MV-4-11 (cell line): ENCODE measurements at regions not wholly inside any gene's neighbourhood (a gene's known extent, or its start where the extent isn't known, plus 50 kb on each side); places are given as distances from the start of the nearest gene placed in this dataset.

Experiments
- DNase-seq: peaks from one replicate; lab custom pipeline; 2025; lab: John Stamatoyannopoulos, UW

DNA sequence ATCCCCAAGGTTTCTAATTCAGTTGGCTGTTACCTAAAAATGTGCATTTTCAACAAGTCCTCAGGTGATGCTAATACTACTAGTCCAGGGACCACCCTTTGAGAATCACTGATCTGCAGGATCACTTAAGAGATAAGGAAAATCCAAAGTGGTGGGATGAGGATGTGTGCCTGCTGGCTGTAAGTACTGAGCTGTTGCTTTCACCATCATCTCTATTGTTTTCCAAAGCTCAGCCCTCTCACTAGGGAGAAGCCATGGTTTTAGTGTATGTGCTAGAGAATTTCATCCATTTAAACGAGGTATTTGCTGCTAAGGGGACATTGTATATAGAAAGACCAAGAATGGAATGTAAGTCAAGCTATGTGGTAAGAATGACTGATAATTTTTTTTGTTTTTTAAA, 202.3 kb downstream of the KIF21A start:
- no peak for DNase-seq

DNA sequence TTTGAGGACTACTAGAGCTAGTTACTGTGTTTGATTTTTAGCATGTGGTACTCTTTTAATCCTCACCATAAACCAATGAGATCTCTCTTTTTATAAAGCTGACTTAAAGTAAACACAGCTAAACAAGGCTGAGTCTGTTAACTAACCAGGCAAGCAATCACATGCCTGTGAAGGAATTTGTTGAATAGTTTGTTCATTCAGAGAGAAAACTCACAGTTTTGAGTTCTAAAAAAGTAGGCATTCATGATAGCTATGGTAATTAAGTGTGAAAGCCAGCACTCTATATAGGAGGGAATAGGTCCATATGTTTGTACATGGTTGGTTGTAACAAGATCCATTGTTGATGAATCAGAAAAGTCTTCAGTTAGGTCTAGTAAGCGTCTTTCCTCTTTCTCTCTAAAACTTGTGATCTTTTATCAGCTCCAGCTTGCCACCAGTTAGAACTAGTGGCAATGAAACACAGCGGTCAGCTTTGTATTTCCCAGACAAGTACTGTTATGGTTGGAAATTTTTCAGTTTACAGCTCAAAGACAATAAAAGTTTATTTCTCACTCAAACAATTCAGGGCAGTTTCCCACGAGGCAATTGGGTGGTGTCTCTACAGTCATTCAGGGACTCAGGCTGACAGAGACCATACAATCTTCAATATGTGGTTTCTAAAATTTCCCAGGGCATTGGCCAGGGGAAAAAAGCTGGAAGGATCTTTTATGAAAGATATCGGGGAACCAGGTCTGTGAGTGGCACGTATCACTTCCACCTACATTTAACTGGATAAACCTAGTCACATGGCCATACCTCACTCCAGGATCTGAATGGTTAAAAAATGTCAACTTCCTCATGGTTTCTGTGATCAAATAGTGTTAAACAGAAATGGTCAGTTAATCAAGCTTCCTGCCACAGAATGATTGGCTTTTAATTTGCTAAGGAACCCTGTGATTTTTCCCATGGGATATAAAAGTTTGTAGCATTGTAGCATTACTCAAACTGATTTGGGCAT, 203.1 kb downstream of the KIF21A start:
- DNase-seq = no peak

DNA sequence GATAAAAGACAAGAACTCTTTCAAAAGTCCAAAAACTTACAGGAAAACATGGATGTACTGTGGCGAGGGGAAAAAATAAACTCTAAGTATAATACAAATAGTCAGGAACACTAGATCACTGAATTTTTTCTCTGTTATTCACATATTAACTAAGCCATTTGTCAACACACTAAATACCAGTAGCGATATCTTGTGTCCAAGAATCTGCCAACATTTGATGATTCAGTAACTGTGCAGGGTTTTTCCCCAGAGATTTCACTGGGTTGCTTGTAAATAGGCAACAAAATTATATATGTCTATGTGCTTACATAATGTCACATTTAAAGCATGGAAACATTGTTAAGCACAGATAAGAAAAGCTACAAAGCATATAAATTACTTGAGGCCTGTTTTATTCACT, 205.9 kb downstream of the KIF21A start:
- no peak for DNase-seq

DNA sequence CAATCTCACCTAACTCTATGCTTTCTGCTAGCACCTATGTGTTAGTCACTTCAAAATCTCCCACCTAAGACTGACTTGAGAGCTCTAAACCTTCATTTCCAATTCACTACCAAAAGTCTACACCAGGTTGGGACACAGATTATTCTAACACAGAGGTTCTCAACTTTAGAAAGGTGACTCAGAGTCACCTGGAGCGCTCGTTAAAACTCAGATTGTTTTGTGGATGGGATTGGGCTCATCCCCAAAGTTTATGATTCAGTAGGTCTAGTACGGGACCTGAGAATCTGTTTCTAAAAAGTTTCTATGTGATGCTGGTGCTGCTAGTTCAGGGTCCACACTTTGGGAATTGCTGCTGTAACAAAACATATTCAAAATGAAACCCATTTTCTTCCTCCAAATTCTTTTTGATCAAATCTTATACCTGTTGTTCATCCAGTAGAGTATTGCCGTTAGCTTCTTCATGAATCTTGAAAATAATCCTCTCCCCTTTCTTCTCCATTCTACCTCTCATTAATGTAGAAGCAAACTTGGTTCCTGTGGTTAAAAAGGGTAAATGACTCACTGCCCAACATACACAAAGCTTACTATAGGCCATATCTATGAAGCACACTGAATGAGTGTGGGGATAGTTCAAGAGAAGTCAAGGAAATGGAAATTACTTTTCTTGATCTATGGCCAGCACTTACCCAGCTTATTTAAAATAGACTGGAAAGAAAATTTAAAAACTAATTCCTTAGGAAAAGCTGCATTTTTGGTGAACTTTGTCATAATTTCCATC, 206.7 kb downstream of the KIF21A start:
- DNase-seq = no peak

DNA sequence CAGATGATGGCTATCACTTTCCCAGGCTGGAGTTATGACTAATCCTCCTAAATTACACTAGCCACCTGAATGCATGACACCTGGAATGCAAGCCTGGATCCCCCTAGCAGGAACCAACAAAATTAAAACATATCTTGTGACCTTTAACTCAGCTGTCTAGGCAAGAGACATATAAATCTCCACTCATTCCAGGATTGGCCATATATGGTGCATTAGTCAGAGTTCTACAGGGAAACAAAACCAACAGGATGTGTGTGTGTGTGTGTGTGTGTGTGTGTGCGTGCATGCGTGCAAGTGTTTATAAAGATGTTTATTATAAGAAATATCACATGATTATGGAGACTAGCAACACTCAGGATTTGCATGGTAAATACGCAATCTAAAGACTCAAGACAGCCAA, 212.8 kb downstream of the KIF21A start:
- no peak for DNase-seq

DNA sequence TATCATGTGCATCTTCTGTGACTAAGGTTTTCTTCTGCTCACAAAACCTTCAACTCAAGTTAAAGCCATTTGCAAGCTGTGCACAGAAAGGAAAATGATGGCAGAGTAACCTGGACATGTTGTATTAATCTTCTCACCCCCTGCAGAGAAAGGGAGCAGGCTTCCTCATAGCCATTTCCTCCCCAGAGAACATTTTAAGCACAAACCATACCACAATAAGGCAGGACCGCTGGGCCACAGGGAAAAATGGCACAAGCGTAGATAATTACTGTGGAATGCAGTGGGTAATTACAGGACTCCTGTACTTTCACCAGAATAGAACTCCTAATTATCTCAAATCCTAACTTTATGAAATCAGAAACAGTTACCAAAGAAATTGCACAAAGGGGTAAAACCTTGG, 215.7 kb downstream of the KIF21A start:
- no peak for DNase-seq

DNA sequence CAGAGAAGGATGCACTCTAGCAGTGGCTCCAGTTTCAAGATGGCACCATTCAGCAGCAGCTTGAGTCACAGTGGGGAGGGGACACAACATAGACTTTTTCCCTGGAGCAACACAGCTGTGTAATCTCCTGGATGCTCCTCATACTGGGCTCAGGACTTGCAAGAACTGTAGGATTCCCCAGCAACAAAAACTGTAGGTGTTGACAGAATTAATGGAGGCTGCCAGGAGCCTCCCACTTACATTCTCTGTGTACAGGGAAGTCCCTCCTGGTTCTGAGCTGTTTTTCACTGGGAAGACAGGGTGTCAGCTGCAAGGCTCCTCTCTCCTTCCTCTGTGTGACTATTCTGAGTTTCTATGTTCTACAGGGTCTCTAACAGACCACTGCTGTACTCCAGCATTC, 217.9 kb downstream of the KIF21A start:
- no peak for DNase-seq

DNA sequence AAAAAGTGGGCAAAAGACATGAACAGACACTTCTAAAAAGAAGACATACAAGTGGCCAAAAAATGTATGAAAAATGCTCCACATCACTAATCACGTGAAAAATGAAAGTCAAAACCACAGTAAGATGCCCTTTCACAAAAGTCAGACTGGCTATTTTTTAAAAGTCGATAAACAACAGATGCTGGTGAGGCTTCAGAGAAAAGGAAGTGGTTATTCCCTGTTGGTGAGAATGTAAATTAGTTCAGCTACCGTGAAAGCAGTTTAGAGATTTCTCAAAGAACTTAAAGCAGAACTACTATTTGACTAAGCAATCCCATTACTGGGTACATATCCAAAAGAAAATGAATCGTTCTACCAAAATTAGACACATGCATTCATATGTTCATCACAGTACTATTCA, 237.0 kb downstream of the KIF21A start:
- DNase-seq = peak; percentile 71

DNA sequence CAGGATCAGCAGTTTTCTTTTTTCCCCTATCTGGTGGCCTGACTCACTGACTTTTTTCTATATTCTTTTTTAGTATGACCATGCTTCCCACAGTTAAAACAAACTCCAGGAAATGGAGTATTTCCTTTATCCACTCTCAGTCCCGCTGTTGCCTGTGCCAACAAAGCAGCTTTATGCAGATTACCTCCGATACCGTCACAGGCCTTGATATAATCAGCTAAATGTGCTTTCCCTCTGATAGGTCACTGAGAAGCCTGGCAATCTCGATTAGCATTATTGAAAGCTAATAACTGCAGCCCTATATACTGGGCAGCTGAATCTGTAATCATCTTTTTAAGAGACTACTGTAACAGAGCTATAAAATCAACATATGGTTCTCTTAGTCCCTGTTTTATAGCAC, 243.6 kb downstream of the KIF21A start:
- no peak for DNase-seq

DNA sequence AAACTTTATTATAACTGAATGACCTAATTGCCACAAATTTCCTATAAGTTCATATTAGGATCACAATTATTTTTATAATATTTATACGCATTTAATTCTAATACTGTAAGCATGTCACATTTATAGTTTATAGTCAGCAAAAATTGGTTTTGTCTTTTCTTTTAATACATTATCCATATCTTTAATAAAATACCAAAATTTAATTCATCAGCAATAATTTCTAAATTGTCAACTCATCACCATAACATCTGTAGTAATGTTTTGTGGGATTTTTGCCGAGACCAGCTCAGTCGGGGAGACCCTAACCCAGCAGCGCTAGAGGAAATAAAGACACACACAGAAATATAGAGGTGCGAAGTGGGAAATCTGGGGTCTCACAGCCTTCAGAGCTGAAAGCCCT, 254.2 kb downstream of the KIF21A start:
- no peak for DNase-seq

DNA sequence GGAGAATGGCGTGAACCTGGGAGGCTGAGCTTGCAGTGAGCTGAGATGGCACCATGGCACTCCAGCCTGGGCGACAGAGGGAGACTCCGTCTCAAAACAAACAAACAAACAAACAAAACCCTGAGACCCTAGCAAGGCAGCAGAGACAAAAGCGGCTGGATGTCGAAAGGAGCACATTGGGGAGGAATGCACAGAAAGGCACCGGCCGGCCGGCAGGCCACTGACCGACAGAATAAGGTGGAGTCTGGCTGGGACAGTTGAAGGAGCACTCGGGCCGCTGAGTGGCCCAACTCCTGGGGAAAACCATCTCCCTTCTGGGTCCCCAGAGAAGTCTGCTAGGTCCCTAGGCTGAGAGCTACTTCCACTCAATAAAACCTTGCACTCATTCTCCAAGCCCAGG, 256.2 kb downstream of the KIF21A start:
- DNase-seq = no peak

DNA sequence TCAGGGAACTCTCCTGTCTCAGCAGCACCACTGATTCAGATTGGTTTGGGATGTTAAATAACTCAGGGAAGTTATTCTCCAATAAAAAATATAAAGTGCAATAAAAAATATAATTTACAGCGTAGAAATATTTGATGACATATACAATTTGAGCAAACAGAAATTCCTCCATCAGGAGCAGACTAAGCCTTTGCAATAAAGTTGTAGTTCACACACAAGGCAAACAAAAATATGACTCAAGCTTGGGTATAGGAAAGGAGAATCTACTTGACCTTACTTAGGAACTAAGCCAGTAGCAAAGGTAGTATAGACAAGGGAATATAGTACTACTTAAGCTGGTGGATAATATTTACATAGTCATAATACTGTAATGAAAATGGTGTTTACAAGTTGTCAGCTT, 264.1 kb downstream of the KIF21A start:
- DNase-seq = no peak

DNA sequence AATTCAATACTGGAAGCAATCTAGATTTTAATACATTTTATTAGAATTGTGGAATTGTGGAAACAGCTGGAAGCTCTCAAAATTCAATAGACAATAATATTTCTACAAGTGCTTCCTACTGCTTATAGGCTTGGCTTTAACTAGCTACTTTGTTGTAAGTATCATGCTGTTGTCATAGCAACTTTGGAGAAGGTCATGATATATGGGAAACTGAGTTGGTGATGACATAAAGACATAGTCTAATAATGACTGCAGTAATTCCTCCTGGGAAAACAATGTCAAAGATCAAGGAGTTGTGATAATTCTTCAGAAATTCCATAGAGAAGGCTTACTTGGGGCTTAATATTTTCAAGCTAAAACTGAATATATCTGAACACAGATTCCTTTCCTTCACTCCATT, 266.6 kb downstream of the KIF21A start:
- no peak for DNase-seq

DNA sequence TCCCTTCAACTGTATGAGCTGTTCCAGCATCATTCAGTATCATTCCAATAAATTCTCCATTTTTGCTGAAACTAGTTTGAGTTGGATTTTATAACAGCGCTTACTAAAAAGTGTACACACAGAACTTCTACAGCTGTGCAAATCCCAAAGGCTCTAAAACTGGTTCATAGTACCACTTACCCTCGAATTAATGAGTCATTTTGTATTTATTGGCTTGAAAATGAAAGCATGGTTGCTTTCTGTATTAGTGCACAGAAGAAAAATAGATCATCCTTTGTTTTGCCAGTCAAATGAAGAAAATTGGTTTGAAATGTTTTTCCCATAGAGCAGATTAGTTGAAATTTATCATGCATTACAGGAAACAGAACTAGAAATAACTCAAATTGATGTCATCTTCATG, 268.3 kb upstream of the CPNE8 start:
- DNase-seq = no peak

DNA sequence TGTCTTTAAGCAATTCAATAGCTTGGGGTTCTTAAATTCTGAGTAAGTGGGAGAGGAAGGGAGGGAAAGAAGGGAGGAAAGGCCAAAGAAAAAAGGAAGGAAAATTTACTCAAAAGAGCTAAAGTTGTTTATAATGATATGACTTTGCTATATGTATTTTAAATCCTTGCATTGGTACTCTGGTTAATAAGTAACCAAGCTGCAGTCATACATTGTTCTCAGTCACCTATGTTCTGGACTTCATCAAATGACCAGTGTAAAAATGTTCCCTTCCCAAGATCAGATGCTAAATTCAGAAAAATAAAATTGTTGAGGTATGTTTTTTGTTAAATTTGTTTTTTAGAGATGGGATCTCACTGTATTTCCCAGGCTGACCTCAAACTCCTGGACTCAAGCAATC, 259.9 kb upstream of the CPNE8 start:
- DNase-seq = no peak

DNA sequence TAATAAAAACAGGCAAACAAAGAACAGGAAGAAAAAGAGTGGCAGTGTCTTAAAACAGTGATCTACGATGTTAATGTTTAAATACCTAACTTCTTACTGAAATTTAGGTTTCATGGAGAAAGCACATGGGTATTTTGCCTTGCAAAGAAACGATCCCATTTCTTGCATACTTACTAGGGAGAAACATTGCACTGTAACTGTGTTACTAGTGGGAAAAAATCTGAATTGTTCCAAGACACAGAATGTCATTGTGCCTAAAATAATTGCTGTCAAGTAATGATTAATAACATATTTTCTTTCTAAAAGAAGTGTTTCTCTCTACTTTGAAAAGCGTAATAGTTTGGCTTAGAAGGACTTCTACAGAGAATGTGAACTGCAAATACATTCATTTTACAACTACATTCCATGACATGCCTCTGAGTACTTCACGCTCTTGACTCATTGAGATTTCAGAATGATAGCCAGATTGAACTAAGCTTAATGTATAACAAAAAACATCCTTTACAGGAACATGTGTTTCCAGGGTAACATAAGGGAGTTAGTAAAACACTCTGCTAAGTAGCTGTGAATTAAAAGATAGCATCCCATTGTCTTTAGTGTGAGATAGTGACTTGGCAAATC, 256.2 kb upstream of the CPNE8 start:
- DNase-seq = no peak

DNA sequence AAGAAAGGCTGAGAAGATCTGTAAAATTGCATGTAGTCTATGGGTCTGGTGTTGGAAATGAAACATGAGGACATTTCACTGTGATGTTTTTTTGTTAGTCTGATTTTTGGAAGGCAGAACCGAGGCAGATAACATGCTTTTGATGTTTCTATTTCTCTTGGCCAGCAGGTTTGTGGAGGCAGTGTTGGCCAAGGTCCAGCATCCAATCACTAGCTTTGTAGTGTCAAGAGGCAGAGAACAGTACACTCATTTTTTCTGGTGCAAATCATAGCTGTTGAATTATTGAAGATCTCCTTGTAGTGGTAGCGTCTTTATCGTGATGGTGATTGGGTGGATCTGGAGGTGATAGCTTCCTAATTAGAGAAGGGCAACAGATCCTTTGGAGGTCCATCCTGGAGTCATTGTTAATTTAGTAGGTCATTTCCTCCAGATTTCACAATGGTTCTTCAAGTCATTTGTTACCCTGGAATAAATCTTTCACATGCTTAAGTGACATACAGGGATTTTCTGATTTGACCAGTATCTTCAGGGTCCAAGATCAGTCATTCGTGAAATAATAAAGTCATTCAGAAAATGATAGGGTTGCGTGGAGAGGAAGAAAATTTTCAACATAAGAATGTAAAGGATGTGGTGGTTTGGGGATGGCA, 252.4 kb upstream of the CPNE8 start:
- DNase-seq = no peak

DNA sequence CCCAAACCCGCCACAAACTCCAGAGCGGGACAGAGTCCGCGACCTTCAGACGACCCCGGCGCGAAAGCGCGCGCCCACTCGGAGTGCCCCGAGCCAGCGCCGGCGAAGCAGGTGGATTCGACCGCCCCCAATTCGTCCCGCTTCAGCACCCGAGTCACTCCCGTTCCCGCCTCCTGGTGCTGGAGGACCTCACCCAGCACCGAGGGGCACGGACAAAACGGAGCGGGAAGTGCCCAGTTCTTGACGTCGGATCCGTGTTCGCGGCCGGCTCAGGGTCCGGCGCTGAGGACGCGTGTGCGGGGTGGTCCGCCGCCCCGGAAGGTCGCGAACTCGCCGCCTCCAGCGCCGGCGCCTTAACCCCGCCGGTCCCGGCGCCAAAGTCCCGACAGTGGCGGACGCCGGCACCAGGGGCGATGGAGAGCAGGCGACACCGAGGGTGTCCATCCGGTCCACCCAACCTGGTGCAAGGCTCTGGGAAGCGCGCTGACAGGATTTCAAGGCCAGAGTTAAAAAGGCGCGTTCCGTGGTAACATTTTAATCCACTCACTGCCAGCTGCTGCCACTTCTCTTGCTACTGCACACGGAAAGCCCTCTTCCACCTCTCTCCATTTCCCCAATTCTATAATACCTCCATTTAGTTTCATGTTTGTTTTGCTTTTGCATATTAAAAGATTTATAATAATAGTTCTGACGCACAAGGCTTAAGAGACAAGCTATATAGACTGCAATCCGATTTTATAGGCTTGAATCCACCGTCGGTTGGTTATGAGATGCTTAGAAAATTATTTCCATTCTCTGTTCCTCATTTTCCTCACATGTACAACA, 240.0 kb upstream of the CPNE8 start:
- DNase-seq = peak; percentile 9

DNA sequence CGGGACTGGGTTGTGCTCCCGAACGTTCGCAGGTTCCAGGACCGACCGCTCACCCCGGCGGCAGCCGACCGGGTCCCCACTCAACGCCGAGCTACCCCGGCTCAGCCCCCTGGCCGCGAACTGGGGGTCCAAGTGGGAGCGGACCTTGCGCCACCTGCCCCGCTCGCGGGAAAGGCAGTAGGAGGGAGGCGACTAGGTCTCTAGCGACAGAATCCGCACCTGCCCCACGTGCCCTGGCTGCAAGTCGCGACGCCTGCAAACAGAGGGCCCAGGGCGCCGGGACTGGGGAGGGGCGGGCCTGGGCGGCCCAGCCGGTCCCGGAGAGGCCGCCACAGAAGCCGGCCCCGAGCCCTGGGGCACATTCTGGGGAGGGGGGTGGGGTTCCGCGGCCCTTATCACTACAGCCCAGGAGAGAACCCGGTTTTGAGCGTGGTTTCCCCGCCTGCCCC, 239.2 kb upstream of the CPNE8 start:
- no peak for DNase-seq

DNA sequence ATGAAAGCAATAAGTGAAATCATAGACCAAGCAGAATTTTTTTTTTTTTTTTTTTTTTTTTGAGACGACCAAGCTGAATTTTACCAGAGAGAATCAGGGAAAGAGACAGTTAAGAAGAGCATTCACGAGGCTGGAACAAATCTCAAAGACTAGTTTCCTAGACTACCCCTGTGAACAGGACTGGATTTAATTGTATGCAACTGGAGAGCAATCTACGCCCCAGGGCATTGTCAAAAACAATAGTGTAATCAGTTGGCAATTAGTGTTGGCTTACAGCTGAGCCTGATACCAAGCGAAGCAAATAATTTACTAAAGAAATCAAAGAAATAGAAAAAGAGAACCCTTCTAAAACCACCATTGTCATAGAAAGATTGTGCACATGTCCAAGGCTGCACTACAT, 232.9 kb upstream of the CPNE8 start:
- no peak for DNase-seq

DNA sequence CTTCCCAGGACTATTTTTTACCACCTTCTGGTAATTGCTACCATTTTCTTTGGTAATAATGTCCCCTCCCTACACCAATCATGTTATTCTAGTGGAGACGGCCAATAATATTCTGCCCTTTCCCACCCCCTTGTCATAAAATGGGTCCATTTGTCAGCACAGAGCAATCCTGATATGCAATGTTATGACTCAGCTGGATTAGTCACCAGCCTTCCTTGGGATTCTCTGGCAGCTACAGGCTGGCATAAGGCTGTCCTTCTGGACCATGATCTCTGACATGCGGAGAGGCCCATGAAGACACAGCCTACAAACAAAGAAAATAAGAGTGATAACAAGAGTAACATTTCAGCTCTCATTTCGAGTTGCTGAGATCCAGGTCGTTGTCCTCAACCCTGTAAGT, 222.0 kb upstream of the CPNE8 start:
- DNase-seq = no peak
